ENCODE measurements at regions not wholly inside any gene's neighbourhood (a gene's known extent, or its start where the extent isn't known, plus 50 kb on each side); places are given as distances from the start of the nearest gene placed in this dataset.

- DNase-seq (ENCODE audit: low read depth), result no peak
Measured at GRCh38 chr7:115128154-115128553, 206.3 kb downstream of the MDFIC start.

- DNase-seq (ENCODE audit: low read depth), result no peak
Measured at GRCh38 chr7:115127399-115128021, 205.6 kb downstream of the MDFIC start.

GRCh38 chr7:115125750-115126149, 203.9 kb downstream of the MDFIC start:
- DNase-seq (ENCODE audit: low read depth), result no peak

- no peak for DNase-seq (ENCODE audit: low read depth)
Measured at GRCh38 chr7:115125312-115125711, 203.4 kb downstream of the MDFIC start.

GRCh38 chr7:115124409-115124939, 202.6 kb downstream of the MDFIC start:
- DNase-seq (ENCODE audit: low read depth), result no peak

GRCh38 chr7:115123441-115123840, 201.5 kb downstream of the MDFIC start:
- DNase-seq (ENCODE audit: low read depth), result no peak

- no peak for DNase-seq (ENCODE audit: low read depth)
Measured at GRCh38 chr7:115122388-115122787, 200.5 kb downstream of the MDFIC start.

GRCh38 chr7:115117748-115118147, 195.9 kb downstream of the MDFIC start:
- DNase-seq (ENCODE audit: low read depth), result no peak

GRCh38 chr7:115116773-115117715, 195.2 kb downstream of the MDFIC start:
- DNase-seq (ENCODE audit: low read depth), result no peak

- DNase-seq (ENCODE audit: low read depth), result no peak
Measured at GRCh38 chr7:115113776-115114175, 191.9 kb downstream of the MDFIC start.

- no peak for DNase-seq (ENCODE audit: low read depth)
Measured at GRCh38 chr7:115113131-115113530, 191.2 kb downstream of the MDFIC start.

- DNase-seq (ENCODE audit: low read depth), result no peak
Measured at GRCh38 chr7:115110523-115110922, 188.6 kb downstream of the MDFIC start.

GRCh38 chr7:115106316-115106715, 184.4 kb downstream of the MDFIC start:
- no peak for DNase-seq (ENCODE audit: low read depth)

GRCh38 chr7:115102738-115103137, 180.8 kb downstream of the MDFIC start:
- no peak for DNase-seq (ENCODE audit: low read depth)

- DNase-seq (ENCODE audit: low read depth), result no peak
Measured at GRCh38 chr7:115101199-115101598, 179.3 kb downstream of the MDFIC start.

- no peak for DNase-seq (ENCODE audit: low read depth)
Measured at GRCh38 chr7:115099906-115100305, 178.0 kb downstream of the MDFIC start.

- DNase-seq (ENCODE audit: low read depth), result peak; percentile 36
Measured at GRCh38 chr7:115097175-115097671, 175.3 kb downstream of the MDFIC start.

- no peak for DNase-seq (ENCODE audit: low read depth)
Measured at GRCh38 chr7:115096262-115096661, 174.4 kb downstream of the MDFIC start.

- DNase-seq (ENCODE audit: low read depth), result no peak
Measured at GRCh38 chr7:115094163-115094562, 172.3 kb downstream of the MDFIC start.

GRCh38 chr7:115088893-115089292, 167.0 kb downstream of the MDFIC start:
- no peak for DNase-seq (ENCODE audit: low read depth)

GRCh38 chr7:115087437-115087836, 165.5 kb downstream of the MDFIC start:
- DNase-seq (ENCODE audit: low read depth), result peak; percentile 62

GRCh38 chr7:115086146-115086841, 164.4 kb downstream of the MDFIC start:
- no peak for DNase-seq (ENCODE audit: low read depth)

Measured in HS-27A (cell line).